Medulla oblongata (tissue), 1 donor: ENCODE measurements at regions not wholly inside any gene's neighbourhood (a gene's known extent, or its start where the extent isn't known, plus 50 kb on each side); places are given as distances from the start of the nearest gene placed in this dataset.

ENCODE experiments used
- DNase-seq: peaks from one replicate; pipeline ENCODE4 v3.0.0-alpha.2; 2015; ENCODE audit errors: extremely low spot score

DNA sequence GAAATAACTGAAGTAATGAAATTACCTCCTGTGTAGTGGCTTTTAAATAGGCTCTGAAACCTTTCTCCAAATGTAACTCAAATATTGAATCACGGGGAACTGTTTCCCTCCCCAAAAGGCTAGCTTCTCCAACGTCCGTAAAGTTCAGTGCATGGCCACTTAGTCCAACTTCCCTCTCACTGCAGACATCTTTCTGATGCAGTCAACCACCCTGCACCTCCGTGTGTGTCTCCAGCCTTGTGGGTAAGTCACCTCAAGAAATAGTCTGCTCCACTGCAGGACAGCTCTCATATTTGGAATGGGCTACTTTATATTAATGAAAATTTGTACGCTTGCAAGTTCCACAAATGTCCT lies 152.5 kb upstream of the CYRIA start:
- no peak for DNase-seq

DNA sequence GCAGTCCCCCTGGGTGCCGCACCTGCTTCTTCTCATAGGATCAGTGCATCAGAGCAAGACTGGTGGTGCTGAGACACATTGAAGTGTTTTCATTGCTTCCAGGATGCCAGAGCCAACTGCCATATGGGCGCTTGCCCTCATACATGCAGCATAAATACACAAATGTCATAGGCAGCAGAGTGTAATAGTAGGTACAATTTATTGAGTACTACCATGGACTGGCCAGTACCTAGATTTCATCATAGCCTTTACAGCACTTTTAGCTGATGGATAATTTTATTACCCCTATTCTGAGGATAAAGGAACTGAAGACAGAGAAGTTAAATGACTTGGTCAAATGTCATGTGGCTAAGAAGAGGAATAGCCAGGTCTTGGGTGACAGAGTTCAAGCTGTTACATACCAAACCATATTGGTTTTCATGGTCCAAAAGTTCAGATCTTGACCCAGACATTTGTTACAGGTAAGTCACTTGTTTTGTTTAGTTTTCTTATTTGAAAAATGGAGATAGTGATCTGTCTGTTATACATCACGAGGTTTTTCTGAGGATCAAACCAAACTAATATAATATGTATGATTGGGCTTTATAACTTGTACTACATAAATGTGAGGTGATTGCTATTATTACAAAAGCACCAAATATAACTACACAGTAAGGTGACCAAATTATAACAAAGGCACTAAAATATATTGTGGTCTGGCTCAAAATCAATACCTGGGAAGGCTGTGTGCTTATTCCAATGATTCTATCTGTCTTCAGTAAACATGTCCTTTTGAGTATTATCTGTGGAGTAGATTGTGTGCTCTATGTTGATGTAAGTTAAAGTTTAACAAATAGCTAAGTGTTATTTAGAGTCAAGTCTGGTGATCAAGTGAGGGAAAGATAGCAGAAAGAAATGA lies 151.9 kb upstream of the CYRIA start:
- no peak for DNase-seq

DNA sequence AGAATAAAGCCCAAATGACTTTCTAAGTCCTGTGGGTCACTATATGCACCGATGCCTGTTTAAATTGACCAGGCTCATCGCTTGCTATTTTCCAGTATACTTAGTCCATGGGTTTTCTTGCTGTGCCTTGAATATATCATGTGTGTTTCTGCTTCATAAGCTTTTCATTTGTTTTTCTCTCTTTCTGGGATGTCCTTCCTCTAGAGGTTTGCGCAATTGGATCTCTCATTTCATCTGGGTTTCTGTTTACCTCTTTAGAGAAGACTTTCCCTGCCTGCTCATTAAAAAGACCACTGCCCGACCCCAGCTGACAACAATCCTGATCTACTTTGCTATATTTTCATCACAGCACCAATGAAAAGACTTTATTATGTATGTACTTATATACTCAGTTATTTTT lies 150.9 kb upstream of the CYRIA start:
- DNase-seq, result no peak

DNA sequence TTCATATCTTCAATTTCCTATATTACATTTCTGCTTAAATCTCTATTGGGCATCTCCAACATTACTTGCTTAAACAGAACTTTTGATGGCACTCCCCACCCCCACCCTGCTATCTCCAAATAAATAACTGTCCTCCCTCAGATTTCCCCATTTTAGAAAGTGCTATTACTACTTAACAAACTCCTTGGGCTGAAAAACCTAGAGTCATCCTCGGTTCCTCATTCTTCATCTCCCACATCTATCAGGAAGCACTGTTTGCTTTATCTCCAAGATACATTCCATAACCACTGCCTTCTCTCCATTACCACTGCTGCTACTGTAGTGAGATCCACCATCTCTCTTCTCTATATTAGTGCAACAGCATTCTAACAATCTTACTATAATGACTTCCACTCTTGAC lies 150.4 kb upstream of the CYRIA start:
- DNase-seq, result no peak

DNA sequence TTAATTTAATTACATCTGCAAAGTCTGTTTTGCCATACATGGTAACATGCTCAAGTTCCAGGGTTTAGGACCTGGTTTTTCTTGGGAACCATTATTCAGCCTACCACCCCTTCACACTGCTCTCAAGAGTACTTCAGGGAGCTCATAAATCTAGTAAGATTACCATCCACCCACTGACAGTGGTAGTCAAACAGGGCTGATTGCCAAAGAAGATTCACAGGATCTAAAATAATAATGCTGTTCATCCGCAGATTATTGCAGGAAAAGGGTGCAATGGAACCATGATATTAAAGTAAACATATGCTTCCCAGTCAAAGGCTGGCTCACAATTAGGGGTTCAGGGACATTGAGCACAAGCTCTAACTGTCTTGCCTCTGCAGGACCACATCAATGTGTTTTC lies 148.0 kb upstream of the CYRIA start:
- DNase-seq, result no peak

DNA sequence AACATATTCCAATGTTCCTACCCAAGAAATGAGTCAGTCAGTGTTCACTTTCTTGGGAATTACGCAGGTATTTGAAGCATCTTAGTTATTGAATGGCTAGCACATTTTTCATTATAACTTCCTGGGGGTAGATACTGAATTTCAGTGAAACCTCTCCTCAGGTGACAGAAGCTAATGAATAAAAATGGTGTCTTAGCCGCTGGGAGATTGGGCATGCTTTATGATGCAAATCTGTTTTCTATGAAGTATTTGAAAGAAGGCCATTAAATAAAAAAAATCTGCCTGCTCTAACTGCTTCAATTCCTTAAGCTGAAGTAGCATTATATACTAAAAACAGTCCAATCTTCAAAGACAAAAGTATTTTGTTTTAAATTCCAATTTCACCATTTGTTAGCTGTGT lies 132.8 kb upstream of the CYRIA start:
- DNase-seq, result no peak

DNA sequence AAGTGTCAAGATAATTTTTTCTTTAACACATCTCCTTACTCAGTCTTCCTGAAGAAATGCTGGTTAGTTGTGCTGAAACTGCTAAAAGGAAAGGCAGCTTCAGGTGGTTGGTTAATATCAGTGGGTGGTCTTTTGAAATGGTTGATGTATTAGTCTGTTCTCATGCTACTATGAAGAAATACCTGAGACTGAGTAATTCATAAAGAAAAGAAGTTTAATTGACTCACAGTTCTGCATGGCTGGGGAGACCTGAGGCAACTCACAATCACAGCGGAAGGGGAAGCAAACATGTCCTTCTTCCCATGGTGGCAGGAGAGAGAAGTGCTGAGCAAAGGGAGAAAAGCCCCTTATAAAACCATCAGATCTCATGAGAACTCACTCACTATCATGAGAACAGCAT lies 125.9 kb upstream of the CYRIA start:
- DNase-seq, result no peak

DNA sequence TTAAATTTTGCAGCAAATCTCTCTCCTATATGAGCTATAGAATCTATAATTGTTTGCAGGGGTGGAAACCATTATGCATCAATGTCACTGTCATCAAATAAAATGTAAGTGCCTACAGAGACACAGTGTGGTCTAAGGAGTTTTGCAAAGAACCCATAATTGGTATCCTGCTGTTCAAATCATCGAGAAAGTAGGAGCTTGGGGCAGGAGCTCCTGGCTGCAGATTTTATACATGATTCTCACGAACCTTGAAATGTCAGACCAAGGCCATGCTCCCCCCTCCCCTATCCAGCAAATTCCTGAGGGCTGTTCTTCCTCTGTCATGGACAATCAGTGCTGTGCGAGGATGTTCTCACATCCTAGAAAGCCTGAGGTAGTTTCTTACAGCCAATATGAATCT lies 119.5 kb upstream of the CYRIA start:
- no peak for DNase-seq

DNA sequence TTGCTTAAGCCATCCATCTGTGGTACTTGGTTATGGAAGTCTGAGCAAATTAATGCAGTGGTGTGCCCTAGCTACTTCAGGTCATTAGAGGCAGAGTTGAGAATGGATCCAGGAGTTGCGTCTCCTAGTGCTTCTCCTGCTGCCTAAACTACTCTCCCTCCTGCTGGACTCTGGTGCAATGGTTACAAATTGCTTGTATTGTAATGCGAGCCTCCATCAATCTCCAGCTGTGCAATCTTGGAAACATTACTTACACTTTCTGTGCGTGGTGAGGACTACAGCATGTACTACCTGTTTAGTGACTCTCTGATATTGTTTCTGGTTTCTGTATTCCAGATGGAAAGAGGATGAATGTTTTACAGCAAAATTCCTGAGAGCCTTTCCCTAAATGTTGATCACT lies 119.0 kb upstream of the CYRIA start:
- DNase-seq, result no peak

DNA sequence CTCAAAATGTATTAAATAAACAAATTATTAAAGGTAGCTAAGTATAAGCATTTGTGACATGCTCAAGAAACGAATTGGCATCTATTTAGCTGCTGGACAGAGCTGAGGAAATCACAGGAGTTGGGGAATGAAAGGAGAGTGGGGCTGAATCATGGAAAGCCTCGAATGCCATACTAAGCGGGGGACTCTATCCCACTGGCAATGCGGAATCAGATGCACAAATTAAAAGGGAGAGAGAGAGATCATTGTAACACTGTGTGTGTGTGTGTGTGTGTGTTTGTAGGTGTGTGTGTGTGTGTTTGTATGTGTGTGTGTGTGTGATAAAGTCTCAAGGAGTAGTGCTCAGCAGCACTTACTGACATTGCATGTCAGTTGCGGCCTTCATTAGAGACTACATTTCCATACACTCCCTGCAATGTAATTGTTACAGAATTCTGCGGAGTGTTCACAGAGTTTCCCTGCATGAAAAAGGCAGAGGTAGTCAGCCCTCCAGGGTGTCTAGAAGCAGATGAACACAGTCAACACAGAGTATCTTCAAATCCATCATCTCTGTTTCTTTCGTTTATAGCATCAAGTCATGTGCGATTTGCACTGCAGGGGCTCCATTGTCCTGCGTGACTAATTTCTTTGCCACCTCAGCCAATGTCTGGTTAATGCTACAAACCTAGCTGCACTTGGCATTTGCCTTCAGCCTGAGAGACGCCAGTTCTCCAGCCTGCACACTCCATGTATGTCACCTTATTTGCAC lies 111.7 kb upstream of the CYRIA start:
- no peak for DNase-seq

DNA sequence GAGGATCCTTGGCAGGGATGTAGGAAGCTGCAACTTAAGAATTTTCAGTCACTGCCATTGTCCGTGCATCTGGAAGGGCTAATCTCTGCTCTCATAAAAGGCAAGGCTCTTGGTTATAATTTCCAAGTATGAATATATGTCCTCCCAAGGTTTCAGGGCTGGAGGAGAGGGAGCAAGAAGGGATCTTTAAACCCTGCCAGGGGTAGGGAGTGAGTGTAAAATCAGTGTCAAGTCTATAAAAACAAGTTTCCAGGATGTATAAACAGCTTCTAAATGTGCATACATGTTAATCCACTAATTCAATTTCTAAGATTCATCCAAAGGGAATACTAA lies 110.2 kb upstream of the CYRIA start:
- no peak for DNase-seq

DNA sequence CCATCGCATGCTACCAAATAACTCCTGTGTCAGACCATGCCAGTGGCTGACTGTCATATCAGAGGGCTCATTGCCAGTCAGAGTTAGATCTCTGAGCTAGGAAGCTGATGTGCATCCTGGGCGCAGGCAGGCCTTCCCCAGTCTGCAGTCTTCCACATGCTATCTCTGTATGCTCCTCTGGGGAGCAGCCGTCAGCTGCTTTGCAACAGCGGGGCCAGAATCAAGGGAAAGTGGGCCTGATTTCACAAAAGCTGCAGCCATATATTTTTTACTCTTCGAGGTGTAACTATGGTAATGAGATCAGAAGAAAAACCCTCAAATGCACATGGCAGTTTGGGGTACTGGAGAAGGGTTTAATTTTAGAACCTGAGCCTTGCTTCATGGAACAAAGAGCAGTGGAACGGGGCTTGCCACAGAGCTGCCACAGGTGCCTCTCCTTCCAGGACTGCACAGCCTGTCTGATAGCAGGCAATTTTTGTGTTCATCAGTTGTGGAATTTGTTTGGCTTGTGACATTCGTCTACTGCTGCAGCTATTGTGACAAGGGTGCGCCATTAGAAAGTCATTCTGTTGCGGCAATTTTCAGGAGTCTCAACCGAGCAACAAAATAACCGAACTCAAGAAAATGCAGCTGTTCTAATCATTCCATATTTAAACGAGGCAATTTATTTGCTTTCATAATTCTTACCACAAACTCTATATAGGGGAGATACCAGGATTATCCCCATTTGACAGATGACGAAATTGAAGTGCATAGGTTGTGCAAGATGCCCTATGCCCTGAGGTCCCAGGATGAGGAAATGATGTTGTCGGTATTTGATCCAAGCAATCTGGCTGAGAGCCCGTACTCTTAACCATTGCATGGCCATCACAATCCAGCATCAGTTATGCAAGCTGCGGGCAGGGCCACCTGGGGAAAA lies 109.6 kb upstream of the CYRIA start:
- no peak for DNase-seq

DNA sequence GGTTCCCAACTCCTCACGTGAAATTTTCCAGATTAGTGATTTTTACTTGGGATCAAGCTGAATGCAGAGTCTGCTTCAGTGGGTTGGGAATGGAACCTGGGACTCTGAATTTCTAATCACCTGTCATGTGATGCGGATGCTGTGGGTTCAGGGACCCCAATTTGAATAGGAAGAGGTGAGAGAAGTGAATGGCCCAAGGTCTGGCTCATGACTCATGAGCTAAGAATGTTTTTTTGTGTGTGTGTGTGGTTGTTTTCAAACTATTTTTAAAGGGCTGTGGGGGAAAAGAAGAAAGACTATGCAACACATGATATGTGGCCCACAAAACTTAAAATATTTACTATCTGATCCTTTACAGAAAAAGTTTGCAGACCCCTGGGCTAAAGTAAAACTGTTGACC lies 108.5 kb upstream of the CYRIA start:
- no peak for DNase-seq

DNA sequence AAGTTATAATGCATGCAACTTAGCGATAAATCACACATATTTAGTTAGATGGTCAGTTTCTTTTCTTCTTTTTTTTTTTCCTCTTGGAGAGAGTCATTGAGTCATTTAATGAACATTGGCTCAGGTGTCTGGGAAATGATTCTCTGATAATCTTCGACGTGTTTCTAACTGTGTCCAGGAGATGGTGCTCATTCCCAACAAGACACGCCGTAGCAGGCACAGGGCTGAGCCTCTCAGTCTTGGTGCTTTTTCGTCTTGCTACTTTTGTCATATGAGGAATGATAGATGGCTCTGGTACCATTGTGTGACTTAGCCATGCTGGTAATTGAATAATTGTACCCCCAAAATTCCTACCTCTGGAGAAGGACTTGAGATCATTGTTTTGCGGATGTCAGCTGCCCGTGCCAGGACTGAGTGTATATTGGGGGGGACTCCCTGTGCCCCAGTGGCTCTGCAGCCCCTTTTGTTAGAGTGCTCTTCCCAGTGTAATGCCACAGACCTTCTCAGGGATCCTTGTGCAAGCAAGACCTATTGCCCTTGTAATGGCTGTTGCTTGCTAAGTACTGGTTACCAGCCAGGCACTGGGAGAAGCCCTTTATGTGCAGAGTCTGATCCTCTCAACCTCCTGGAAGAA lies 107.6 kb upstream of the CYRIA start:
- DNase-seq, result peak; percentile 77

DNA sequence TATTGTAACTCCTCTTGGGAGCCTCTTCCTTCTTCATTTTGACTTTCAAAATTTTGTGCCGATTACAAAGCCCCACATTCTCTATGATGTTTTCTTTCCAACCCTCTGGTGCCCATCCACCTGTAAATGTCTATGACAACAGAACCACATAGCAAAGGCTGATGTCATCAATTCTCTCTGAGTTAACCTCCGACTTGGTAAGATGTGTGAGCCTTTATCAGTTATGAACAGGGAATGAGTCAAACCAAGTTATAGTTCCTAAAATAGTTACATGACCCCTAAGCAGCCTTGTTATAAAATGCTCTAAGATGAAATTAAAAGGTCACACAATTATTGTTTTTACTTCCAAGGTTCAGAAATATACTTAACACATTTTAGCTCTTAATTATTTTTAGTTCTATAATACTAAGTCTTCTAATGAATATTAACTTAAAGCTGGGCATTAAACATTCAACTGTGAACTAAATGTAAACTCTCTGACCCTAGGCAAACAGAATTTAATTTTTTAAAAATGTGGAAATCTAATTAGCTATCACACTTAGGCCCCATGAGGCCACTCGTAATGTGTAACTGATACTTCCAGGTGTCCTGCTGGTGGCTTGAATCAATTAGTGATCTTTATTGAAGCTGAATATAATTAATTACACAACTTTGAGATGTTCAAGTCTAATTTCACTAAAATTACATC lies 102.3 kb upstream of the CYRIA start:
- DNase-seq, result no peak

DNA sequence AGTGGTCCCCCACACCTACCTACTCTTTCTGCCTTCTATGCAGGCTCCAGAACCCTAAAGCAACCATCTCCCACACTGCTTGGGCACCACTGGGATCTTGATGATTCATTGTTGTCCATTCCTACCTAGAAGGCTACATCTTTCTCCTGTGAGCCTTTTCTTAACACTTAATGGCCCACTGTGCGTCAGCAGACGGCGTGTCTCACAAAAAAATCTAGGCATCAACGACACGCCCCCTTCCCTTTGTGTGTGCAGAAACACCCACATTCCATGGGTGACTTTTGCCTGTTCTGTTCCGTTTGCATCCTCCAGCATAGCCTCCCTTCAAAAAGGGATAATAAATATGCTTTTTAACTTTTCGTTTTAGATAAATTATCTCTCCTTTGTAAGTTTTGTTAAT lies 99.7 kb upstream of the CYRIA start:
- DNase-seq, result no peak

DNA sequence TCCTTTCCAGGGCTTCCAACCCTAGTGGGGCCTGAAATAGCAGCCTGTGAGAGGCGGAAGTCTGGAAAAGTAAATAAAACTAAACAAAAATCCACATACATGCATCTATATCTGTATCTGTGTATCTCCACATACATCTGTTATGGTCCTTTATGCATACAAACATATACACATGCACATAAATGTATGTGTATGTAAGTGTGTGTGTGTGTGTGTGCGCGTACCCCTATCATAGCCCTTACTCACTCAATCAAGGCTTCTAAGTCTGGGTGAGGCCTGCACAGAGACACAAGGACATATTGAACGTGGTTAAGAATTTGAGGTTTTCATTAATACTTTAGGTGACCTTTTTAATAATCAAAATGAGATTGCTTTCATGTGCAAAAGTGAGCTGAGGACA lies 98.9 kb upstream of the CYRIA start:
- DNase-seq, result no peak

DNA sequence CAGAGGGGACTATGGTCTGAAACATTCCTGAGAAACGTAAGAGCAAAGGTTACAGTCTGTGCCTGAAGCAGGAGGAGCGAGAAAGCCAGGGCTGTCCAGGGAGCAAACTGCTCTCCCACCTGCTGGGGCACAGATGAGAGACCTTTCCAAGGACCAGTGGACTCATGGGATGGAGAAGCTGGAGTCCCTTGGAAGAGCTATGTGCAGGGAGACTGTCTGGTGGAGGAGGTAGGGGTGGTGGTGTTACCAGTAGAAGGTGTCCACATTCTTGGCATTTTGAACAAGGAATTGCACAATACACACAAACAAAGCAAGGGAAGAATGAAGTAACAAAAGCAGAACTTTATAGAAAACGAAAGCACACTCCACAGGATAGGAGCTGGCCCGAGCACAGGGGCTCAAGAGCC lies 97.9 kb upstream of the CYRIA start:
- peak; percentile 19 for DNase-seq

DNA sequence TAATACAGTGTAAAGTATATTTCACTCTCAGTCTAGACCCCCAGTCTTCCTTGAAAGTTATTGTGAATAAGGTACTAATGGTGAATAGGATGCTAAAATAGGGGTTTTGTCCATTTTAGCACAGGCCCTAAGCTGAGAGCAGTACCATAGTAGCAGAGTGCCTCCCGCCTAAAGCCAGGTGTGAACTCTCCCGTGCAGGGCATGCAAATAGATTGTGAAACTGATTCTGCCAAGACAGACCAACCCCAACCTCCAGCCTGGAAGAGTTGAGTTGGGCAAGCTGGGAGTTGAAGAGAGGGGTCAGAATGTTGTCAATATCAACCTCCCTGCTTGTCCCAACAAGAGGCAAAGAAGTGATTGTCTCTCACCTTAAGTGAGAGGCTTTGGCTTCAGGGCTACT lies 97.4 kb upstream of the CYRIA start:
- no peak for DNase-seq

DNA sequence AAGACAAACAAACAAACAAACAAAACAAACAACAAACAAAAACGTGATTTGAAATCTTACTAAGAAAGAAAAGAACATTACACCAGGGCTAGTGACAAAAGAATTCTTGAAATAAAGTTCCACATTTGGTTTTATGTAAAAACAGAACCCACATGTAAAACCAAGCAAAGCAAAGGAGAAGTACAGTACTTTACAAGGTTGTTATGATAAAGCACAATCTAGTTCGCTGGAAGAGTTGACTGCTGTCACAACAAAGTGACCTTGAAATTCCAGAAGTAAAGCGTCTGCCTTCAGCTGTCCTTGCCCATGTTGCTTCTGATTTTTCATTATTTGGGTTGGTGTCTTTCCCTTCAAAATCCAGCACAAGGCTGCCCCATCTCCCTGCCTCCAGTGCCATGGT lies 94.8 kb upstream of the CYRIA start:
- no peak for DNase-seq
